ENCODE measurements at regions not wholly inside any gene's neighbourhood (a gene's known extent, or its start where the extent isn't known, plus 50 kb on each side); places are given as distances from the start of the nearest gene placed in this dataset.

GRCh38 chr20:23207826-23208540, 121.9 kb upstream of the CD93 start:
- TF ChIP-seq ZNF274 (IDR thresholded peaks at IDR 0.05; ENCODE audit: low read depth, low read length) (no peak), YY1 (IDR thresholded peaks at IDR 0.05; ENCODE audit: insufficient read depth, insufficient read length) (no peak), SUZ12 (IDR thresholded peaks at IDR 0.05; ENCODE audit: extremely low read depth, insufficient read depth, insufficient read length) (no peak)
